Natural killer cell (primary cell): ENCODE measurements at regions not wholly inside any gene's neighbourhood (a gene's known extent, or its start where the extent isn't known, plus 50 kb on each side); places are given as distances from the start of the nearest gene placed in this dataset.
"Not testable (repeated sequence)": the region's sequence is repeated elsewhere in the genome, so short reads cannot be mapped to it uniquely, and the experiment has no call there.

ENCODE experiments used
- ATAC-seq, 3 donors: fragments of 150-1000 bp in 2 of 3; fragments of 200-7000 bp in 1 of 3; cut with Tn5 transposase; 1 replicate in 1 of 3; 2 replicates in 2 of 3; pipeline ENCODE4 v1.10.0; 2021; ENCODE audit warnings: mild to moderate bottlenecking in 2 of 3, moderate library complexity in 2 of 3
- DNase-seq, 2 donors: peaks; one replicate each; pipeline versions ENCODE4 v3.0.0 to v3.0.0-alpha.2; 2013 to 2021; ENCODE audit warnings: mixed read lengths in 1 of 2
- H3K27ac ChIP-seq: one replicate; pipeline ENCODE4 v1.5.1; 2013; ENCODE audit warnings: mild to moderate bottlenecking, low read length
- H3K27me3 ChIP-seq: one replicate; pipeline ENCODE4 v1.6.1; 2013; ENCODE audit warnings: low read length; ENCODE audit not compliant: control insufficient read depth, insufficient read depth
- H3K36me3 ChIP-seq: one replicate; pipeline ENCODE4 v1.6.1; 2013; ENCODE audit warnings: low read length; ENCODE audit not compliant: control insufficient read depth, insufficient read depth
- H3K4me1 ChIP-seq: one replicate; pipeline ENCODE4 v1.6.1; 2013; ENCODE audit warnings: low read length; ENCODE audit not compliant: control insufficient read depth, insufficient read depth
- H3K4me3 ChIP-seq: one replicate; pipeline ENCODE4 v1.5.1; 2013; ENCODE audit warnings: low read length
- H3K9me3 ChIP-seq: one replicate; pipeline ENCODE4 v1.6.1; 2013; ENCODE audit warnings: low read length; ENCODE audit not compliant: control insufficient read depth, insufficient read depth
- H3K27ac Mint-ChIP-seq, 2 donors: one replicate each; pipeline ENCODE4 v1.8.0; 2022; ENCODE audit warnings: mild to moderate bottlenecking in 2 of 2, mixed read lengths in 2 of 2, moderate library complexity in 1 of 2
- H3K27me3 Mint-ChIP-seq, 2 donors: one replicate each; pipeline ENCODE4 v1.8.0; 2022; ENCODE audit warnings: low read depth in 2 of 2, mixed read lengths in 2 of 2
- H3K36me3 Mint-ChIP-seq: one replicate; pipeline ENCODE4 v1.8.0; 2022; ENCODE audit warnings: mixed read lengths
- H3K4me1 Mint-ChIP-seq, 2 donors: one replicate each; pipeline ENCODE4 v1.8.0; 2022; ENCODE audit warnings: mixed read lengths in 2 of 2
- H3K4me3 Mint-ChIP-seq: one replicate; pipeline ENCODE4 v1.8.0; 2022; ENCODE audit warnings: mild to moderate bottlenecking, moderate library complexity, mixed read lengths
- H3K9me3 Mint-ChIP-seq, 2 donors: one replicate each; pipeline ENCODE4 v1.8.0; 2022; ENCODE audit warnings: mixed read lengths in 2 of 2
- WGBS: methylation state at CpG from one replicate; pipeline ENCODE4 v1.1.7; 2013; ENCODE audit warnings: missing lambda C conversion rate; ENCODE audit not compliant: insufficient coverage; 5-methylcytosine and 5-hydroxymethylcytosine counted together
- intact Hi-C: fragments of 100-400 bp; cut with micrococcal nuclease; formaldehyde crosslinking; loops from one replicate; pipeline ENCODE4 v1.14.2; 2022
- TF ChIP-seq, protein P1 (sequence below): fragments of 200-600 bp; IDR thresholded peaks from one replicate; pipeline ENCODE4 v1.8.0; 2022; ENCODE audit warnings: antibody characterized with exemption

GRCh38 chr15:31607656-31608055, 281.0 kb downstream of the KLF13 start:
- no peak overlapping the region for H3K4me3 ChIP-seq
- ATAC-seq (no peak), DNase-seq (no peak)
- Mint-ChIP-seq H3K27ac (no peak overlapping the region), H3K4me3 (no peak overlapping the region), H3K36me3 (no peaks in the 10 kb centered on the region), H3K27me3 (peaks cover 14 to 23% of the 10 kb centered on the region in 2 donors), H3K4me1 (no peaks in the 10 kb centered on the region), H3K9me3 (no peaks in the 10 kb centered on the region)
- intact Hi-C loops, result no loop called here
- H3K4me1 ChIP-seq, result no peaks in the 10 kb centered on the region
- H3K36me3 ChIP-seq, result no peaks in the 10 kb centered on the region
- 88% methylated on average over 1 of the region's 3 CpGs for WGBS
- no peak overlapping the region for H3K27ac ChIP-seq
- H3K9me3 ChIP-seq, result no peaks in the 10 kb centered on the region
- TF ChIP-seq, protein P1, sequence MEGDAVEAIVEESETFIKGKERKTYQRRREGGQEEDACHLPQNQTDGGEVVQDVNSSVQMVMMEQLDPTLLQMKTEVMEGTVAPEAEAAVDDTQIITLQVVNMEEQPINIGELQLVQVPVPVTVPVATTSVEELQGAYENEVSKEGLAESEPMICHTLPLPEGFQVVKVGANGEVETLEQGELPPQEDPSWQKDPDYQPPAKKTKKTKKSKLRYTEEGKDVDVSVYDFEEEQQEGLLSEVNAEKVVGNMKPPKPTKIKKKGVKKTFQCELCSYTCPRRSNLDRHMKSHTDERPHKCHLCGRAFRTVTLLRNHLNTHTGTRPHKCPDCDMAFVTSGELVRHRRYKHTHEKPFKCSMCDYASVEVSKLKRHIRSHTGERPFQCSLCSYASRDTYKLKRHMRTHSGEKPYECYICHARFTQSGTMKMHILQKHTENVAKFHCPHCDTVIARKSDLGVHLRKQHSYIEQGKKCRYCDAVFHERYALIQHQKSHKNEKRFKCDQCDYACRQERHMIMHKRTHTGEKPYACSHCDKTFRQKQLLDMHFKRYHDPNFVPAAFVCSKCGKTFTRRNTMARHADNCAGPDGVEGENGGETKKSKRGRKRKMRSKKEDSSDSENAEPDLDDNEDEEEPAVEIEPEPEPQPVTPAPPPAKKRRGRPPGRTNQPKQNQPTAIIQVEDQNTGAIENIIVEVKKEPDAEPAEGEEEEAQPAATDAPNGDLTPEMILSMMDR, result no peak
- H3K27me3 ChIP-seq, result no peaks in the 10 kb centered on the region

GRCh38 chr15:31609258-31609681, 282.6 kb downstream of the KLF13 start:
- 54% methylated on average over 6 of the region's 6 CpGs for WGBS
- H3K27ac ChIP-seq, result no peak overlapping the region

DNA sequence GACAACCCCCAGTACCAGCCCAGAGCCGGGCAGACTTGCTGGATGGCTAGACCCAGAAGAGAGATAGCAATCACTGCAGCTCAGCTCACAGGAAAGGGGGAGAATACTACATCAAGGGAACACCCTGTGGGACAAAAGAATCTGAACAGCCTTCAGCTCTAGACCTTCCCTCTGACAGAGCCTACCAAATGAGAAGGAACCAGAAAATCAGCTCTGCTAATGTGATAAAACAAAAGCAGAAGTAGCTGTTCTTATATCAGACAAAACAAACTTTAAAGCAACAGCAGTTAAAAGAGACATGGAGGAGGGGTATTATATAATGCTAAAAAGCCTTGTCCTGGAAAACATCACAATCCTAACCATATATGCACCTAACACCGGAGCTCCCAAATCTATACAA, 283.3 kb downstream of the KLF13 start:
- intact Hi-C loops, result no loop called here
- H3K9me3 ChIP-seq, result no peaks in the 10 kb centered on the region
- Mint-ChIP-seq H3K27me3 (peaks cover 28 to 33% of the 10 kb centered on the region in 2 donors), H3K4me1 (no peaks in the 10 kb centered on the region), H3K27ac (no peak overlapping the region), H3K4me3 (no peak overlapping the region), H3K36me3 (no peaks in the 10 kb centered on the region), H3K9me3 (no peaks in the 10 kb centered on the region)
- DNase-seq (no peak), ATAC-seq (no peak)
- no peaks in the 10 kb centered on the region for H3K36me3 ChIP-seq
- WGBS, result 53% methylated on average over 1 of the region's 2 CpGs
- TF ChIP-seq, protein P1, result no peak
- H3K27ac ChIP-seq, result no peak overlapping the region
- no peaks in the 10 kb centered on the region for H3K4me1 ChIP-seq
- no peak overlapping the region for H3K4me3 ChIP-seq
- H3K27me3 ChIP-seq, result no peaks in the 10 kb centered on the region

More at GRCh38 chr15:31609258-31609681, 282.6 kb downstream of the KLF13 start:
- intact Hi-C loops, result no loop called here
- H3K27me3 Mint-ChIP-seq, result peaks cover 28 to 31% of the 10 kb centered on the region in 2 donors
- TF ChIP-seq, protein P1, result no peak
- ATAC-seq, result no peak
- Histone ChIP-seq H3K27me3 (no peaks in the 10 kb centered on the region), H3K36me3 (no peaks in the 10 kb centered on the region), H3K4me1 (no peaks in the 10 kb centered on the region), H3K9me3 (no peaks in the 10 kb centered on the region), H3K4me3 (no peak overlapping the region)
- no peaks in the 10 kb centered on the region for H3K9me3 Mint-ChIP-seq
- H3K36me3 Mint-ChIP-seq, result no peaks in the 10 kb centered on the region
- no peaks in the 10 kb centered on the region for H3K4me1 Mint-ChIP-seq
- H3K4me3 Mint-ChIP-seq, result no peak overlapping the region
- DNase-seq, result no peak
- H3K27ac Mint-ChIP-seq, result no peak overlapping the region

- intact Hi-C loops, result no loop called here
- TF ChIP-seq, protein P1, result no peak
- H3K27me3 ChIP-seq, result peaks cover 2% of the 10 kb centered on the region
- Mint-ChIP-seq H3K4me3 (no peak overlapping the region), H3K36me3 (no peaks in the 10 kb centered on the region), H3K27me3 (peaks cover 12 to 51% of the 10 kb centered on the region in 2 donors), H3K4me1 (no peaks in the 10 kb centered on the region), H3K9me3 (no peaks in the 10 kb centered on the region), H3K27ac (no peak overlapping the region)
- H3K4me1 ChIP-seq, result no peaks in the 10 kb centered on the region
- H3K36me3 ChIP-seq, result no peaks in the 10 kb centered on the region
- WGBS, result 94% methylated on average over 8 of the region's 9 CpGs
- H3K4me3 ChIP-seq, result no peak overlapping the region
- DNase-seq, result no peak
- no peak for ATAC-seq
- no peak overlapping the region for H3K27ac ChIP-seq
- no peaks in the 10 kb centered on the region for H3K9me3 ChIP-seq
These were observed 289.2 kb downstream of the KLF13 start for GRCh38 chr15:31615643-31616415.

DNA sequence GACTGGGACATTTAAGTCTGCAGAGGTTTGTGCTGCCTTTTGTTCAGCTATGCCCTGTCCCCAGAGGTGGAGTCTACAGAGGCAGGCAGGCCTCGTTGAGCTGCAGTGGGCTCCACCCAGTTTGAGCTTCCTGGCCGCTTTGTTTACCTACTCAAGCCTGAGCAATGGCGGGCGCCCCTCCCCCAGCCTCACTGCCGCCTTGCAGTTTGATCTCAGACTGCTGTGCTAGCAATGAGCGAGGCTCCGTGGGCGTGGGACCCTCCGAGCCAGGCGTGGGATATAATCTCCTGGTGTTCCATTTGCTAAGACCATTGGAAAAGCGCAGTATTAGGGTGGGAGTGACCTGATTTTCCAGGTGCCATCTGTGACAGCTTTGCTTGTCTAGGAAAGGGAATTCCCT, 296.7 kb downstream of the KLF13 start:
- H3K4me1 Mint-ChIP-seq, H3K9me3 Mint-ChIP-seq, intact Hi-C loops, DNase-seq, H3K27ac Mint-ChIP-seq, ATAC-seq, H3K27me3 ChIP-seq, H3K36me3 ChIP-seq, H3K27ac ChIP-seq, H3K4me1 ChIP-seq, H3K36me3 Mint-ChIP-seq, H3K4me3 Mint-ChIP-seq, H3K4me3 ChIP-seq, H3K9me3 ChIP-seq: not testable (repeated sequence)
- 89% methylated on average over 11 of the region's 11 CpGs for WGBS
- H3K27me3 Mint-ChIP-seq, result peaks cover 14 to 43% of the 10 kb centered on the region in 2 donors
